ENCODE measurements at regions not wholly inside any gene's neighbourhood (a gene's known extent, or its start where the extent isn't known, plus 50 kb on each side); places are given as distances from the start of the nearest gene placed in this dataset.

DNA sequence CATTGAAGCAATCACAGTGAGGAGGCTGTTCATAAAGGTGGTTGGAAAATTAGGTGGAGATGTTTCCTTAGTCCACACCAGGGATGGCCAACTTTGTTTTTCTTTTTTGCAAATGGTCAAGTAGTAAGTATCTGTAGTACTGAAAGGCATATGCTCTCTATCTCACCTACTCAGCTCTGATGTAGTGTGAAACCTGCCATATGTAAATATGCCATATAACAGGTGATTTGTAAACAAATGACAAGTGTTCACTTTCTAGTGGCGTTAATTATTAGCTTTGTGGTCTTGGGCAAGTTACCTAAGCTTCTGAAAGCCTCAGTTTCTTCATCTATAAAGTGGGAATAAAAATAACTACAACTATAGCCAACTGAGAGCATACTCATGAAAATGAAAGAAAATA lies 421.4 kb upstream of the LCORL start:
- CTCF ChIA-PET: no interaction called here
- POLR2A ChIA-PET (ENCODE audit: low non-redundant PET): no interaction called here

DNA sequence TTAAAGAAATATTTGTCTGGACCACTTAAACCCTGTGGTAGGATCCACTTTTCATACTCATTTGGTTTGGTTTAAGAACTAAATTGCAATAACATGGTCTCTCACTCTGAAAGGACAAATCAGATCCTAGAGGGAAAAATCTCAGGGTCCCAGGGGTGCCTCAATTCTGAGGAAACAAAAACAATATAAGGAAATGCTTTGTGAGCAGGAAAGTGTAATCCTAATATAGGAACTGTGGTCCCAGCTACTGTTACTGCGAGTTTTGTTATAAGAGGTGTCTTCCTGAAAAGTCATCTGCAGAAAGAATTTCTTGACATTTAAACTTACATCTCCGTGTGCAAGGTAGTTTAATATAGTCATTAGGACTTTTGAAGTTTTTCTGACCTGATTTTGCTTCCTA lies 420.1 kb upstream of the LCORL start:
- TF ChIP-seq, protein P1, sequence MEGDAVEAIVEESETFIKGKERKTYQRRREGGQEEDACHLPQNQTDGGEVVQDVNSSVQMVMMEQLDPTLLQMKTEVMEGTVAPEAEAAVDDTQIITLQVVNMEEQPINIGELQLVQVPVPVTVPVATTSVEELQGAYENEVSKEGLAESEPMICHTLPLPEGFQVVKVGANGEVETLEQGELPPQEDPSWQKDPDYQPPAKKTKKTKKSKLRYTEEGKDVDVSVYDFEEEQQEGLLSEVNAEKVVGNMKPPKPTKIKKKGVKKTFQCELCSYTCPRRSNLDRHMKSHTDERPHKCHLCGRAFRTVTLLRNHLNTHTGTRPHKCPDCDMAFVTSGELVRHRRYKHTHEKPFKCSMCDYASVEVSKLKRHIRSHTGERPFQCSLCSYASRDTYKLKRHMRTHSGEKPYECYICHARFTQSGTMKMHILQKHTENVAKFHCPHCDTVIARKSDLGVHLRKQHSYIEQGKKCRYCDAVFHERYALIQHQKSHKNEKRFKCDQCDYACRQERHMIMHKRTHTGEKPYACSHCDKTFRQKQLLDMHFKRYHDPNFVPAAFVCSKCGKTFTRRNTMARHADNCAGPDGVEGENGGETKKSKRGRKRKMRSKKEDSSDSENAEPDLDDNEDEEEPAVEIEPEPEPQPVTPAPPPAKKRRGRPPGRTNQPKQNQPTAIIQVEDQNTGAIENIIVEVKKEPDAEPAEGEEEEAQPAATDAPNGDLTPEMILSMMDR (conservative IDR thresholded peaks at IDR 0.05; ENCODE audit: low read depth): no peak
- DNase-seq (ENCODE audit: low spot score): no peak
- CTCF ChIA-PET: no interaction called here
- no peak overlapping the region for H3K27ac ChIP-seq
- POLR2A ChIA-PET (ENCODE audit: low non-redundant PET): no interaction called here

More for the DNA sequence above, 421.4 kb upstream of the LCORL start:
- DNase-seq (ENCODE audit: low spot score): no peak
- H3K27ac ChIP-seq: no peak overlapping the region
- TF ChIP-seq, protein P1 (conservative IDR thresholded peaks at IDR 0.05; ENCODE audit: low read depth): no peak

DNA sequence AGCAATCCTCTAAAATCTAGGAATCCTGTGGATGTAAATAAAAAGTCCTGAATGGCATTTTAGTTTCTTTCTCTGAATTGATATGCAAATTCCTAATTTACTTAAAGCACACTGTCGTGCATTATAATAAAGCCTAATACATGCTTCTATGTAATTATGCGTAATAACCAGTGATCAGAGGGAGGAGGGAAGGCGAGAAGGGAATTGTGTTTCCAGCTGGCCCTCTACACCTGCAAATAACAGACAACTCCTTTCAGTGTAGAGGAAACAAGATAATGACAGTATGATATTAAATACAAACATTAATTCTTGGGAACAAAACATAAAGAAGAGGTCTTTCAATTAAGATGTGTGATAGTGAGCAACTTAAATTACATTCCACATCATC lies 419.6 kb upstream of the LCORL start:
- TF ChIP-seq, protein P1 (conservative IDR thresholded peaks at IDR 0.05; ENCODE audit: low read depth): no peak
- no peak overlapping the region for H3K27ac ChIP-seq
- ChIA-PET CTCF (no interaction called here), POLR2A (ENCODE audit: low non-redundant PET) (no interaction called here)
- no peak for DNase-seq (ENCODE audit: low spot score)

DNA sequence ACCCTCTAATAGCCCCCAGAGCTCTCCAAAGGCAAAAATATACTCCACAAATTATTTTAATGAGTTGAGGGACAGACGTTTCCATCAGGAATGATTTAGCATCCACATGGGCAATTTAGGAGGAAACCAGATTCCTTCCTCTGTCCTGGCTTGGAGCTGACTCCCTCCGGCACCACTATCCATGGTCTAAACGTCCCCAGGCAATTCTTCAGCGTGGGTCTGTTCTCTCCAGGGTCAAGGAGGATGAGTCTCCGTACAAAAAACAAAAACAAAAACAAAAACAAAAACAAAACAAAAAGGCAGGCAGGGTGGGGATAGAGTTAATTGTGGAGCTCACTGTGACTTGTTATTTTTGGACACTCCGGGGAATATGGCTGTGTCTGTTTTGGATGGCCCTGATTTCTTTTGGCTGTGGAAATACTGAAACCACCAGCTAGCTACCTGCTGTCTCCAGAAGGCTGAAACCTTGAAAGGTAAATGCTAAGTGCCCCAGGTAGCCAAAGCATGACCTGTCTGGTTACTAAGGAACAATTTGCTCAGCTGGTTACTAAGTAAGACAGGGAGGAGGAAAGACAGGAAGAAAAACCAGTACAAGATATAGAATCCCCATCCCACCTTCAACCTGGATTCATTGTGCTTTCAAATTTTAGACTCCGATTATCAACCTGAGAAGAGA lies 419.1 kb upstream of the LCORL start:
- DNase-seq (ENCODE audit: low spot score): no peak
- TF ChIP-seq, protein P1 (conservative IDR thresholded peaks at IDR 0.05; ENCODE audit: low read depth): no peak
- ChIA-PET CTCF (no interaction called here), POLR2A (ENCODE audit: low non-redundant PET) (no interaction called here)
- no peak overlapping the region for H3K27ac ChIP-seq

DNA sequence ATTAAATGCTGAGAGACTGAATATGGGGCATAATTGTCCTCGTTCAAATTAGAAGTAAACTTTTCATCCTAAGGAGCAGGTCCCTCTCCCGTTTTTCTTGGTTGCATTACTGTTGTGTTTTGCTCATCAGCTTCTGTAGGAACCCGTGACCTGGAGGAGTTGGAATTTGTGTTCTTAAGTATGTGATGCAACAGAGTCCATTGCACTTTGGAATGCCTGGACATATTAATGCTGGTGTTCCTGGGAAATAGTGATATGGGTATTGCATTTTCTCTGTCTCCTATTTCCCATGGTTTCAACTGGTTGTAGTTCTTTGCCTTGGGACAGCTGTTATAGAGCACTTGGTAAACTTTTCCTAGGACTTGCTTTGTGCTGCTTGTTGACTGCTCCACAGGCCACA lies 417.8 kb upstream of the LCORL start:
- DNase-seq (ENCODE audit: low spot score): no peak
- TF ChIP-seq, protein P1 (conservative IDR thresholded peaks at IDR 0.05; ENCODE audit: low read depth): no peak
- ChIA-PET POLR2A (ENCODE audit: low non-redundant PET) (no interaction called here), CTCF (no interaction called here)
- H3K27ac ChIP-seq: no peak overlapping the region

DNA sequence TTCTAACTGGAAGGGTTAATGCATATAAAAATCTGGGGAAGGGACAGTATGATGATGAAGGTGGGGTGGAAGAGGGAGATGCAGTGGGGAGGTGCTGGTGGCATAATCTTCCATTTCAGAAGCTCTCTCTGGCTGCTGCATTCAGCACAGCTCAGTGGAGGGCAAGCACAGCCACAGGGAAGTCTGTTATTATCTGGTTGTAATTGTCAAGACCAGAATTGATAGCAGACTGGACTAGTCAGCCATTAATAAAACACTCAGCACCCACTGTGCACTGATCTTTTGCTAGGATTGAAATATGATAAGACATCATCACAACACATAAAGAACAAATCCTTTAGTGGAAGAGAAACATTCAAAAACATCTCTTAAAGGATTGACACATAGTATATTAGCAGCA lies 414.2 kb upstream of the LCORL start:
- ChIA-PET CTCF (no interaction called here), POLR2A (ENCODE audit: low non-redundant PET) (no interaction called here)
- no peak for DNase-seq (ENCODE audit: low spot score)
- TF ChIP-seq, protein P1 (conservative IDR thresholded peaks at IDR 0.05; ENCODE audit: low read depth): no peak
- H3K27ac ChIP-seq: no peak overlapping the region

DNA sequence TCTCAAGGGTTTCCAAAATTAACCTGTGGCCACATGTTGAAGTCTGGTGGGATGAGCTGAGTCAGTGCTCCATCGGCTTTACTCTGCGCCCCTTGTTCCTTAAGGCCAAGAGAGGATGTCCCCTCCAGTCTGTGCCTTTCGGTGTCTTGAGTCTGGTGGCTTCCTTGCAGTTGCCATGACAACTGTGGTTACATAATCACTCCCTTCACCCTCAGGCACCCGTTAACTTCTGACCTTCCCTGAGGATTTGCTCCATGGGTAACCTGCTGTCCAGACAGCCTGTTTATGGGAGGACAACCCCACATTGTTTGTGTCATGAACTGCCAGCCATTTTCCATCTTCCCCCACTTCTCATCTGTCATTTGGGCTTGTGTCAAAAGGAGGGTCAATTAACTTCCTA lies 401.1 kb upstream of the LCORL start:
- TF ChIP-seq, protein P1 (conservative IDR thresholded peaks at IDR 0.05; ENCODE audit: low read depth): no peak
- ChIA-PET CTCF (no interaction called here), POLR2A (ENCODE audit: low non-redundant PET) (no interaction called here)
- no peak overlapping the region for H3K27ac ChIP-seq
- DNase-seq (ENCODE audit: low spot score): no peak
